ENCODE measurements at regions not wholly inside any gene's neighbourhood (a gene's known extent, or its start where the extent isn't known, plus 50 kb on each side); places are given as distances from the start of the nearest gene placed in this dataset.
A peak's percentile ranks its signal among the peaks of the same experiment; 100 is the strongest.

- H3K36me3 ChIP-seq (ENCODE audit: control insufficient read depth, insufficient read depth, low read length): no peaks in the 10 kb centered on the region
- no peaks in the 10 kb centered on the region for H3K27me3 ChIP-seq (ENCODE audit: control insufficient read depth, insufficient read depth, low read length)
- H3K4me1 ChIP-seq (ENCODE audit: control insufficient read depth, insufficient read depth, low read length): peaks cover 4% of the 10 kb centered on the region; the same call in 1 of the 2 replicates
- H3K9ac ChIP-seq (ENCODE audit: low read length): no peak overlapping the region
- H3K27ac ChIP-seq (ENCODE audit: low read depth, low read length): no peak overlapping the region
- H3K9me3 ChIP-seq (ENCODE audit: control insufficient read depth, insufficient read depth, low read depth, low read length): no peaks in the 10 kb centered on the region
- H3K4me3 ChIP-seq (ENCODE audit: low read depth, low read length): no peak overlapping the region
These were observed 1166.2 kb downstream of the MAT2B start for GRCh38 chr5:164671640-164672039.

GRCh38 chr5:164672205-164672604, 1166.8 kb downstream of the MAT2B start:
- Histone ChIP-seq H3K27ac (ENCODE audit: low read depth, low read length) (no peak overlapping the region), H3K27me3 (ENCODE audit: control insufficient read depth, insufficient read depth, low read length) (no peaks in the 10 kb centered on the region), H3K4me3 (ENCODE audit: low read depth, low read length) (no peak overlapping the region), H3K4me1 (ENCODE audit: control insufficient read depth, insufficient read depth, low read length) (peaks cover 4% of the 10 kb centered on the region; the same call in 1 of the 2 replicates), H3K36me3 (ENCODE audit: control insufficient read depth, insufficient read depth, low read length) (no peaks in the 10 kb centered on the region), H3K9me3 (ENCODE audit: control insufficient read depth, insufficient read depth, low read depth, low read length) (peaks cover 2% of the 10 kb centered on the region; the same call in 1 of the 2 replicates), H3K9ac (ENCODE audit: low read length) (no peak overlapping the region)

GRCh38 chr5:164672931-164673694, 1167.7 kb downstream of the MAT2B start:
- Histone ChIP-seq H3K4me1 (ENCODE audit: control insufficient read depth, insufficient read depth, low read length) (peaks cover 4% of the 10 kb centered on the region; the same call in 1 of the 2 replicates), H3K9me3 (ENCODE audit: control insufficient read depth, insufficient read depth, low read depth, low read length) (peaks cover 10% of the 10 kb centered on the region), H3K9ac (ENCODE audit: low read length) (no peak overlapping the region), H3K4me3 (ENCODE audit: low read depth, low read length) (no peak overlapping the region), H3K36me3 (ENCODE audit: control insufficient read depth, insufficient read depth, low read length) (no peaks in the 10 kb centered on the region), H3K27me3 (ENCODE audit: control insufficient read depth, insufficient read depth, low read length) (no peaks in the 10 kb centered on the region), H3K27ac (ENCODE audit: low read depth, low read length) (no peak overlapping the region)

GRCh38 chr5:164679461-164679860, 1174.0 kb downstream of the MAT2B start:
- Histone ChIP-seq H3K36me3 (ENCODE audit: control insufficient read depth, insufficient read depth, low read length) (no peaks in the 10 kb centered on the region), H3K9ac (ENCODE audit: low read length) (peak overlapping the region; percentile 69), H3K9me3 (ENCODE audit: control insufficient read depth, insufficient read depth, low read depth, low read length) (peaks cover 13% of the 10 kb centered on the region), H3K27me3 (ENCODE audit: control insufficient read depth, insufficient read depth, low read length) (no peaks in the 10 kb centered on the region), H3K27ac (ENCODE audit: low read depth, low read length) (peak overlapping the region; percentile 89; the same call in 1 of the 2 replicates), H3K4me3 (ENCODE audit: low read depth, low read length) (no peak overlapping the region), H3K4me1 (ENCODE audit: control insufficient read depth, insufficient read depth, low read length) (peaks cover 35% of the 10 kb centered on the region)

GRCh38 chr5:164680216-164680615, 1174.8 kb downstream of the MAT2B start:
- H3K27ac ChIP-seq (ENCODE audit: low read depth, low read length): peak overlapping the region; percentile 89
- peaks cover 35% of the 10 kb centered on the region for H3K4me1 ChIP-seq (ENCODE audit: control insufficient read depth, insufficient read depth, low read length)
- no peaks in the 10 kb centered on the region for H3K27me3 ChIP-seq (ENCODE audit: control insufficient read depth, insufficient read depth, low read length)
- peak overlapping the region; percentile 69 for H3K9ac ChIP-seq (ENCODE audit: low read length)
- peak overlapping the region; percentile 32 for H3K4me3 ChIP-seq (ENCODE audit: low read depth, low read length)
- peaks cover 13% of the 10 kb centered on the region for H3K9me3 ChIP-seq (ENCODE audit: control insufficient read depth, insufficient read depth, low read depth, low read length)
- H3K36me3 ChIP-seq (ENCODE audit: control insufficient read depth, insufficient read depth, low read length): no peaks in the 10 kb centered on the region

GRCh38 chr5:164680812-164681520, 1175.5 kb downstream of the MAT2B start:
- peaks cover 31% of the 10 kb centered on the region for H3K4me1 ChIP-seq (ENCODE audit: control insufficient read depth, insufficient read depth, low read length)
- H3K36me3 ChIP-seq (ENCODE audit: control insufficient read depth, insufficient read depth, low read length): no peaks in the 10 kb centered on the region
- H3K27ac ChIP-seq (ENCODE audit: low read depth, low read length): peak overlapping the region; percentile 89
- peak overlapping the region; percentile 66 for H3K9ac ChIP-seq (ENCODE audit: low read length)
- peaks cover 13% of the 10 kb centered on the region for H3K9me3 ChIP-seq (ENCODE audit: control insufficient read depth, insufficient read depth, low read depth, low read length)
- no peaks in the 10 kb centered on the region for H3K27me3 ChIP-seq (ENCODE audit: control insufficient read depth, insufficient read depth, low read length)
- peak overlapping the region; percentile 32 for H3K4me3 ChIP-seq (ENCODE audit: low read depth, low read length)

- Histone ChIP-seq H3K36me3 (ENCODE audit: control insufficient read depth, insufficient read depth, low read length) (no peaks in the 10 kb centered on the region), H3K9me3 (ENCODE audit: control insufficient read depth, insufficient read depth, low read depth, low read length) (no peaks in the 10 kb centered on the region), H3K9ac (ENCODE audit: low read length) (no peak overlapping the region), H3K27ac (ENCODE audit: low read depth, low read length) (no peak overlapping the region), H3K4me3 (ENCODE audit: low read depth, low read length) (no peak overlapping the region), H3K4me1 (ENCODE audit: control insufficient read depth, insufficient read depth, low read length) (peaks cover 9% of the 10 kb centered on the region; the same call in 1 of the 2 replicates), H3K27me3 (ENCODE audit: control insufficient read depth, insufficient read depth, low read length) (no peaks in the 10 kb centered on the region)
These were observed 1182.0 kb downstream of the MAT2B start for GRCh38 chr5:164687391-164687790.

GRCh38 chr5:164688437-164688836, 1183.0 kb downstream of the MAT2B start:
- H3K36me3 ChIP-seq (ENCODE audit: control insufficient read depth, insufficient read depth, low read length): no peaks in the 10 kb centered on the region
- H3K4me3 ChIP-seq (ENCODE audit: low read depth, low read length): no peak overlapping the region
- no peaks in the 10 kb centered on the region for H3K9me3 ChIP-seq (ENCODE audit: control insufficient read depth, insufficient read depth, low read depth, low read length)
- H3K9ac ChIP-seq (ENCODE audit: low read length): no peak overlapping the region
- H3K27ac ChIP-seq (ENCODE audit: low read depth, low read length): no peak overlapping the region
- H3K4me1 ChIP-seq (ENCODE audit: control insufficient read depth, insufficient read depth, low read length): peaks cover 9% of the 10 kb centered on the region; the same call in 1 of the 2 replicates
- no peaks in the 10 kb centered on the region for H3K27me3 ChIP-seq (ENCODE audit: control insufficient read depth, insufficient read depth, low read length)

- Histone ChIP-seq H3K4me1 (ENCODE audit: control insufficient read depth, insufficient read depth, low read length) (no peaks in the 10 kb centered on the region; the same call in 1 of the 2 replicates), H3K9me3 (ENCODE audit: control insufficient read depth, insufficient read depth, low read depth, low read length) (no peaks in the 10 kb centered on the region), H3K9ac (ENCODE audit: low read length) (no peak overlapping the region), H3K27ac (ENCODE audit: low read depth, low read length) (no peak overlapping the region), H3K4me3 (ENCODE audit: low read depth, low read length) (no peak overlapping the region), H3K27me3 (ENCODE audit: control insufficient read depth, insufficient read depth, low read length) (no peaks in the 10 kb centered on the region), H3K36me3 (ENCODE audit: control insufficient read depth, insufficient read depth, low read length) (no peaks in the 10 kb centered on the region)
These were observed 1203.4 kb downstream of the MAT2B start for GRCh38 chr5:164708831-164709230.

- H3K27me3 ChIP-seq (ENCODE audit: control insufficient read depth, insufficient read depth, low read length): no peaks in the 10 kb centered on the region
These were observed 1208.3 kb downstream of the MAT2B start for GRCh38 chr5:164713682-164714081.

GRCh38 chr5:164721116-164721515, 1215.7 kb downstream of the MAT2B start:
- H3K27me3 ChIP-seq (ENCODE audit: control insufficient read depth, insufficient read depth, low read length): no peaks in the 10 kb centered on the region
- no peak overlapping the region for H3K4me3 ChIP-seq (ENCODE audit: low read depth, low read length)
- no peak overlapping the region for H3K27ac ChIP-seq (ENCODE audit: low read depth, low read length)
- no peaks in the 10 kb centered on the region for H3K9me3 ChIP-seq (ENCODE audit: control insufficient read depth, insufficient read depth, low read depth, low read length)
- no peaks in the 10 kb centered on the region for H3K36me3 ChIP-seq (ENCODE audit: control insufficient read depth, insufficient read depth, low read length)
- no peak overlapping the region for H3K9ac ChIP-seq (ENCODE audit: low read length)
- no peaks in the 10 kb centered on the region for H3K4me1 ChIP-seq (ENCODE audit: control insufficient read depth, insufficient read depth, low read length)

More at GRCh38 chr5:164713682-164714081, 1208.3 kb downstream of the MAT2B start:
- H3K9me3 ChIP-seq (ENCODE audit: control insufficient read depth, insufficient read depth, low read depth, low read length): no peaks in the 10 kb centered on the region
- no peak overlapping the region for H3K9ac ChIP-seq (ENCODE audit: low read length)
- no peaks in the 10 kb centered on the region for H3K4me1 ChIP-seq (ENCODE audit: control insufficient read depth, insufficient read depth, low read length)
- no peak overlapping the region for H3K4me3 ChIP-seq (ENCODE audit: low read depth, low read length)
- no peaks in the 10 kb centered on the region for H3K36me3 ChIP-seq (ENCODE audit: control insufficient read depth, insufficient read depth, low read length)
- H3K27ac ChIP-seq (ENCODE audit: low read depth, low read length): no peak overlapping the region
